ENCODE measurements at regions not wholly inside any gene's neighbourhood (a gene's known extent, or its start where the extent isn't known, plus 50 kb on each side); places are given as distances from the start of the nearest gene placed in this dataset.

- TF ChIP-seq POLR2AphosphoS5 (IDR thresholded peaks at IDR 0.05) (no peak), CTCF (IDR thresholded peaks at IDR 0.05) (no peak), EP300 (IDR thresholded peaks at IDR 0.05; ENCODE audit: low read depth) (no peak), POLR2A (IDR thresholded peaks at IDR 0.05) (no peak)
Observed at GRCh38 chr14:84420221-84420620, 1109.7 kb upstream of the FLRT2 start.

Measured in transverse colon (tissue), 4 donors.